Adrenal gland (tissue), 9 donors: ENCODE measurements at regions not wholly inside any gene's neighbourhood (a gene's known extent, or its start where the extent isn't known, plus 50 kb on each side); places are given as distances from the start of the nearest gene placed in this dataset.

Source experiments
- DNase-seq, 7 donors: peaks; one replicate each; pipeline ENCODE4 v3.0.0-alpha.2; 2019 to 2020
- H3K27ac ChIP-seq, 5 donors: fragments of 200-600 bp; sonication (generic) in 4 of 5; 1 replicate in 3 of 5; 2 replicates in 2 of 5; pipeline versions ENCODE4 v1.5.1 to v1.8.0; 2016 to 2020; ENCODE audit warnings: mild to moderate bottlenecking in 1 of 5
- H3K27me3 ChIP-seq: fragments of 200-600 bp; 2 replicates; pipeline ENCODE4 v1.8.0; 2021
- H3K36me3 ChIP-seq, 2 donors: fragments of 200-600 bp; replicated peaks in 1 of 2; 1 replicate in 1 of 2; 2 replicates in 1 of 2; pipeline versions ENCODE4 v1.5.1 to v1.8.0; 2018 to 2022
- H3K4me1 ChIP-seq, 2 donors: fragments of 200-600 bp; replicated peaks in 1 of 2; 1 replicate in 1 of 2; 2 replicates in 1 of 2; pipeline versions ENCODE4 v1.5.1 to v1.8.0; 2018 to 2021
- H3K4me3 ChIP-seq, 4 donors: fragments of 200-600 bp; sonication (generic) in 3 of 4; one replicate each; pipeline ENCODE4 v1.5.1; 2016 to 2018
- H3K9me3 ChIP-seq, 3 donors: fragments of 200-600 bp; sonication (generic) in 1 of 3; replicated peaks in 1 of 3; 1 replicate in 2 of 3; 2 replicates in 1 of 3; pipeline versions ENCODE4 v1.5.1 to v1.8.0; 2016 to 2021
- POLR2A ChIP-seq, 2 donors: fragments of 450-650 bp; IDR thresholded peaks; one replicate each; pipeline ENCODE4 v1.6.1; 2017; ENCODE audit warnings: antibody characterized with exemption in 2 of 2, mild to moderate bottlenecking in 2 of 2, moderate library complexity in 1 of 2
- WGBS, 4 donors: extraction: QIAGEN DNeasy Blood & Tissue Kit in 2 of 4; methylation state at CpG; one replicate each; pipeline versions ENCODE4 v1.1.5 to v1.1.7; 2013 to 2017; 5-methylcytosine and 5-hydroxymethylcytosine counted together
- intact Hi-C, 2 donors: fragments of 100-400 bp; cut with DNase I; formaldehyde crosslinking; loops; one replicate each; pipeline versions ENCODE4 v1.14.1 to v1.15.0; 2022 to 2023
- TF ChIP-seq, protein P1 (sequence below), 6 experiments: fragments of 450-650 bp in 4 of 6; fragments of 200-600 bp in 2 of 6; sonication (generic) in 1 of 6; IDR thresholded peaks; 1 replicate in 5 of 6; 2 replicates in 1 of 6; pipeline versions ENCODE4 v1.5.1 to v1.8.0; 2016 to 2021; ENCODE audit warnings: antibody characterized with exemption in 6 of 6, mild to moderate bottlenecking in 2 of 6, moderate library complexity in 1 of 6
- donor health status: healthy with polysubstance abuse.
- donor health status: Bipolar disorder and iron deficiency.
- donor health status: DM: yes; HTN: yes; CAD: no.
- donor health status: DM: no; HTN: no; CAD: no.
- donor health status: DM: no; HTN: no; CAD: no.

DNA sequence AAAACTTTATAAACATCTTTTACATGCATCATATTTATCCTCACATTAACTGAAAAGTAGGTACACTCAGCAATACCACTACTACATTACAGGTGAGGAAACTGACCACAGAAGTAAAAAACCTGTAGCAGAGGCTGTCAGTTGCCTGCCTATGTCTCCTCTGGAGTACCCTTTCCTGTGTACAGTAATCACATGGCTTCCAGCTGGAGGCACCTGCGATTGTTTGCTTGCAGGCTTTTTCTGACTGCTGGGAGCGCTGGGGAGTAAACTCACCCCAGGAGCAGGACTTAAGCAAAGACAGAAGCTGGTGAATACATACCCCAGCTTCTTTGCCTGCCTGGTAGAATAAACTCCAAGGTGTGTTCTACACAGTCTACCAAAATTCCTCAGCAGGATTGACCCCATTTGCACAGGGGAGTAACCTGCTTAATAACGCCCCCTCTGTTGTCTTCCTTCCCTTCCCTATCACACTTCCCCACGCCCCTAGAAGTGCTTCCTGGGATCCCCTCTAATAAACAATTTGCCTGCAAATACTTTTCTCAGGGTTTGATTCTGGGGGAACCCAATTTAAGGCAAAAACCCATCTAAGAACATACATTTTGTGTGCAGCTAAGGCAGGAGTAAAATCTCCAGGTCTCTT is 138.9 kb downstream of the PTH2R start:
- H3K36me3 ChIP-seq: no peaks in the 10 kb centered on the region
- WGBS, 4 donors: 57 to 74% (median 66%) methylated on average over 4 of the region's 4 CpGs
- TF ChIP-seq POLR2A (IDR thresholded peaks at IDR 0.05): no peak
- TF ChIP-seq, protein P1, sequence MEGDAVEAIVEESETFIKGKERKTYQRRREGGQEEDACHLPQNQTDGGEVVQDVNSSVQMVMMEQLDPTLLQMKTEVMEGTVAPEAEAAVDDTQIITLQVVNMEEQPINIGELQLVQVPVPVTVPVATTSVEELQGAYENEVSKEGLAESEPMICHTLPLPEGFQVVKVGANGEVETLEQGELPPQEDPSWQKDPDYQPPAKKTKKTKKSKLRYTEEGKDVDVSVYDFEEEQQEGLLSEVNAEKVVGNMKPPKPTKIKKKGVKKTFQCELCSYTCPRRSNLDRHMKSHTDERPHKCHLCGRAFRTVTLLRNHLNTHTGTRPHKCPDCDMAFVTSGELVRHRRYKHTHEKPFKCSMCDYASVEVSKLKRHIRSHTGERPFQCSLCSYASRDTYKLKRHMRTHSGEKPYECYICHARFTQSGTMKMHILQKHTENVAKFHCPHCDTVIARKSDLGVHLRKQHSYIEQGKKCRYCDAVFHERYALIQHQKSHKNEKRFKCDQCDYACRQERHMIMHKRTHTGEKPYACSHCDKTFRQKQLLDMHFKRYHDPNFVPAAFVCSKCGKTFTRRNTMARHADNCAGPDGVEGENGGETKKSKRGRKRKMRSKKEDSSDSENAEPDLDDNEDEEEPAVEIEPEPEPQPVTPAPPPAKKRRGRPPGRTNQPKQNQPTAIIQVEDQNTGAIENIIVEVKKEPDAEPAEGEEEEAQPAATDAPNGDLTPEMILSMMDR (IDR thresholded peaks at IDR 0.05): no peak
- no peaks in the 10 kb centered on the region for H3K9me3 ChIP-seq
- no peak for DNase-seq
- intact Hi-C loops: no loop called here
- no peak overlapping the region for H3K4me3 ChIP-seq
- H3K4me1 ChIP-seq: no peaks in the 10 kb centered on the region
- H3K27me3 ChIP-seq: no peaks in the 10 kb centered on the region
- H3K27ac ChIP-seq: no peak overlapping the region

DNA sequence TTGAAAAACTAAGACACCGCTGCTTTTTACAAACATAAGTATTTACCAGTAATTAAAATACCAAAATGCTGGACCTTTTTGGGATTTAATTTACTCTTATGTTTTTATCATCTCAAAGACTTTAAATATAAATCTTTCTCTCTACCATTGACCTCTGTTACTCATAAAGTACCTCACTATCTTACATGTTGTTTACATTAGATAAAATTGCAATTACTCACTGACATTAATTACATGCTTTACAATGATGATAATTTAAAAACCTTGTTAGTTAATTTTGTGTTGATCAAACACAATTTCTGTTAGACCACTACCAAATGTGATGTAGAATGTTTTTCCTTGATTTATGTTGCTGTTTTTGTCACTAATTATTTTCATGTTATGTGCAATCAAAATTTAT is 139.5 kb downstream of the PTH2R start:
- no peak overlapping the region for H3K27ac ChIP-seq
- DNase-seq: no peak
- TF ChIP-seq POLR2A (IDR thresholded peaks at IDR 0.05): no peak
- TF ChIP-seq, protein P1 (IDR thresholded peaks at IDR 0.05): no peak
- H3K4me1 ChIP-seq: no peaks in the 10 kb centered on the region
- H3K36me3 ChIP-seq: no peaks in the 10 kb centered on the region
- H3K4me3 ChIP-seq: no peak overlapping the region
- intact Hi-C loops: no loop called here
- H3K9me3 ChIP-seq: no peaks in the 10 kb centered on the region
- H3K27me3 ChIP-seq: no peaks in the 10 kb centered on the region
- 63 to 81% (median 75%) methylated on average over 1 of the region's 1 CpG for WGBS, 4 donors

DNA sequence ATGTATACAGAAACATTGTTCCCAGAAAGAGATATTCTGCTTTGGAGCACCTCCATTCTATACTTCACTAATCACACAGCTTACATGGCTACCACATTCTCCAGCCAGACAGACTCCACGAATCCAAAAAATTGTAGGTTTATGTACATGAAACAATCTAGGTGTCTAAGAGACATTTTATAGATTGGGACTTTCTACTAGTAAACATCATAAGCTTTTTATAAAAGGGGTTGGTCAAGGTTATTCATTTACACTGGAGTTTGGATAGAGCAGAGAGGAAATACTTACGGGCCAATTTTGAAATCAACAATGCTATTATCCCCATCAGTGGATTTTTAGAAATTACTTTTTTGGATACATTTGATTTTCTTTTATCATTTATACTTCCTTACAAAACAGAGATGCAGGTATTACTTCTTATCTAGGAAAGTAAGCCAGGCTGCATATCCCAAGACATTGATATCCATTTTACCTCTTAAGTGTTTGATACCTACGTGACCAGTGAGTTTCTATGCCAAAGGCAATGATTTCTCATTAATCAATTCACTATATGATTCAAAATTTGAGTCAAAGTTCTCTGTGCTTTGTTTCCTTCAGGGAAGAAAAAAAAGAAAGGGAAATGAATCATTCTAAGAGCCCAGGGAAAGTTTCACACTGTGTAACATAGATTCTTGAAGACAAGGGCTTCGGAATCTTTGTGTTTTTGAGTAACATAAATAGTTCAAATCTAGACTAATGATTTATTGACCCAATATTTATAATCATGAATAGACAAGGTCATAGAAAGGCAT is 140.5 kb downstream of the PTH2R start:
- DNase-seq: no peak
- Histone ChIP-seq H3K27ac (no peak overlapping the region), H3K36me3 (no peaks in the 10 kb centered on the region), H3K9me3 (no peaks in the 10 kb centered on the region), H3K27me3 (no peaks in the 10 kb centered on the region), H3K4me3 (no peak overlapping the region), H3K4me1 (no peaks in the 10 kb centered on the region)
- intact Hi-C loops: no loop called here
- TF ChIP-seq, protein P1 (IDR thresholded peaks at IDR 0.05): no peak
- no peak for TF ChIP-seq POLR2A (IDR thresholded peaks at IDR 0.05)
- WGBS, 4 donors: 60 to 75% (median 69%) methylated on average over 4 of the region's 4 CpGs

DNA sequence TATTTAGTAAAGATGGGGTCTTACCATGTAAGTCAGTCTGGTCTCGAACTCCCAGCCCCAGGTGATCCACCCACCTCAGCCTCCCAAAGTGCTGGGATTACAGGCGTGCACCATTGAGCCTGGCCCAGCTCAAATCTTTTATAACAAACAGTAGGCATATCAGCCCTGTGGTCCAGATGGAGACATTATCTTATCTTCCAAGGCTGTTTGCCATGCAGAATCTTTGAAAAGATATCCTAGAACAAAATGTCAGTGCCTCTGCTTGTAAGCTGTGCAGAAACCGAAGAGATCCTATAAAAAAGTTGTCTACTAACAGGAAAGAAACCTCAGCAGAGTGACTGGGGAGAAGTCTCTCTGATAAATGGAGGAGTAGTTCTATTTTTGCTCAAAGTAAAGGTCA is 142.1 kb downstream of the PTH2R start:
- intact Hi-C loops: no loop called here
- no peak overlapping the region for H3K27ac ChIP-seq
- TF ChIP-seq, protein P1 (IDR thresholded peaks at IDR 0.05): no peak
- no peak for TF ChIP-seq POLR2A (IDR thresholded peaks at IDR 0.05)
- no peaks in the 10 kb centered on the region for H3K9me3 ChIP-seq
- H3K27me3 ChIP-seq: no peaks in the 10 kb centered on the region
- H3K4me1 ChIP-seq: no peaks in the 10 kb centered on the region
- 40 to 63% (median 53%) methylated on average over 3 of the region's 3 CpGs for WGBS, 4 donors
- H3K4me3 ChIP-seq: no peak overlapping the region
- H3K36me3 ChIP-seq: no peaks in the 10 kb centered on the region
- DNase-seq: no peak
